ENCODE measurements at regions not wholly inside any gene's neighbourhood (a gene's known extent, or its start where the extent isn't known, plus 50 kb on each side); places are given as distances from the start of the nearest gene placed in this dataset.

DNA sequence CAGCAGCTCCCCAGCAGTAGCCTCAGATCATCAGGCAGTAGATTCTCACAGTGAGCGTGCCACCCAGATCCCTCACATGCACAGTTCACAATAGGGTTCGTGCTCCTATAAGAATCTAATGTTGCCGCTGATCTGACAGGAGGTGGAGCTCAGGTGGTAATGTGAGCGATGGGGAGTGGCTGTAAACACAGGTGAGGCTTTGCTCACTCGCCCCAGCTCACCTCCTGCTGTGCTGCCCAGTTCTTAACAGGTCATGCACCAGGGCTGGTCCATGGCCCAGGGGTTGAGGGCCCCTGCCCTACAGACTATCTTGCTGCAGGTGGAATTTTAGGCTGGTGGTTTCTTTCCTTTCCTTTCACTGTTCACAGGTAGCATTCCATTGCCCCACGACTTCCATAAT lies 100.2 kb downstream of the MRPL36 start:
- TF ChIP-seq CTCF (IDR thresholded peaks at IDR 0.05; ENCODE audit: insufficient read depth, low read length, poor library complexity, severe bottlenecking): no peak
- TF ChIP-seq EZH2phosphoT487 (conservative IDR thresholded peaks at IDR 0.05; ENCODE audit: low read length): no peak
